SK-N-SH (cell line): ENCODE measurements at regions not wholly inside any gene's neighbourhood (a gene's known extent, or its start where the extent isn't known, plus 50 kb on each side); places are given as distances from the start of the nearest gene placed in this dataset.

ENCODE experiments used
- CTCF ChIA-PET: fragments of 300-600, 350-600 bp; formaldehyde crosslinking; extraction: SDS; loops from one replicate; lab custom pipeline; 2021; lab: Yijun Ruan, JAX
- POLR2A ChIA-PET: fragments of 350-600 bp; sonication (Branson Sonifier 250); formaldehyde crosslinking; extraction: SDS; loops from one replicate; lab custom pipeline; 2020; ENCODE audit warnings: antibody characterized with exemption, inconsistent platforms; lab: Yijun Ruan, JAX
- DNase-seq: peaks from one replicate; pipeline ENCODE4 v3.0.0; 2012
- H2AFZ ChIP-seq: fragments of 200-600 bp; sonication (generic); 2 replicates; pipeline ENCODE4 v1.8.1; 2016; ENCODE audit warnings: antibody characterized with exemption, mild to moderate bottlenecking, low read depth
- H3F3A ChIP-seq: fragments of 200-600 bp; sonication (generic); replicated peaks from 2 replicates; pipeline ENCODE3; 2016; ENCODE audit warnings: antibody characterized with exemption, mild to moderate bottlenecking; ENCODE audit not compliant: insufficient read depth
- H3K27ac ChIP-seq, 2 experiments: fragments of 200-500 bp in 1 of 2; fragments of 200-600 bp in 1 of 2; sonication (Bioruptor generic) in 1 of 2; sonication (generic), shearing (Covaris generic) in 1 of 2; 2 replicates each; pipeline versions ENCODE4 v1.5.1 to v1.6.1; 2014 to 2016; ENCODE audit warnings: low read depth in 2 of 2, inconsistent platforms in 1 of 2, low read length in 1 of 2, mild to moderate bottlenecking in 1 of 2, mixed read lengths in 1 of 2
- H3K27me3 ChIP-seq: fragments of 200-600 bp; sonication (generic), shearing (Covaris generic); 2 replicates; pipeline ENCODE4 v1.6.1; 2016; ENCODE audit warnings: mixed run types; ENCODE audit not compliant: insufficient read depth
- H3K36me3 ChIP-seq, 2 experiments: fragments of 200-500 bp in 1 of 2; fragments of 200-600 bp in 1 of 2; sonication (Bioruptor generic) in 1 of 2; sonication (generic) in 1 of 2; replicated peaks in 1 of 2; 2 replicates each; pipeline versions ENCODE3 to v1.5.1; 2014 to 2016; ENCODE audit warnings: low read length in 1 of 2, mild to moderate bottlenecking in 1 of 2; ENCODE audit not compliant: insufficient read depth in 2 of 2, control insufficient read depth in 1 of 2
- H3K4me1 ChIP-seq, 2 experiments: fragments of 200-500 bp in 1 of 2; fragments of 200-600 bp in 1 of 2; sonication (Bioruptor generic) in 1 of 2; sonication (generic), shearing (Covaris generic) in 1 of 2; 2 replicates each; pipeline versions ENCODE4 v1.5.1 to v1.6.1; 2014 to 2016; ENCODE audit warnings: low read depth in 1 of 2, low read length in 1 of 2, mixed run types in 1 of 2; ENCODE audit not compliant: insufficient read depth in 2 of 2, control insufficient read depth in 1 of 2
- H3K4me2 ChIP-seq: fragments of 200-600 bp; sonication (generic), shearing (Covaris generic); 2 replicates; pipeline ENCODE4 v1.6.1; 2017; ENCODE audit warnings: mixed run types
- H3K4me3 ChIP-seq, 2 experiments: fragments of 200-500 bp in 1 of 2; fragments of 200-600 bp in 1 of 2; sonication (Bioruptor generic) in 1 of 2; sonication (generic), shearing (Covaris generic) in 1 of 2; 2 replicates each; pipeline versions ENCODE4 v1.5.1 to v1.8.1; 2014 to 2016; ENCODE audit warnings: low read depth in 2 of 2, inconsistent platforms in 1 of 2, low read length in 1 of 2, mild to moderate bottlenecking in 1 of 2, mixed read lengths in 1 of 2, moderate library complexity in 1 of 2
- H3K79me2 ChIP-seq: fragments of 200-600 bp; sonication (generic); 2 replicates; pipeline ENCODE4 v1.8.1; 2017; ENCODE audit warnings: mild to moderate bottlenecking; ENCODE audit not compliant: insufficient read depth
- H3K9ac ChIP-seq: fragments of 200-600 bp; sonication (generic); 2 replicates; pipeline ENCODE4 v1.6.1; 2017; ENCODE audit warnings: mixed run types
- H3K9me2 ChIP-seq: fragments of 200-600 bp; sonication (generic); 2 replicates; pipeline ENCODE4 v1.6.1; 2017; ENCODE audit warnings: mixed run types
- H3K9me3 ChIP-seq: fragments of 200-600 bp; sonication (generic); 2 replicates; pipeline ENCODE4 v1.6.1; 2017; ENCODE audit warnings: mixed run types, mild to moderate bottlenecking, moderate library complexity
- H4K20me1 ChIP-seq: fragments of 200-600 bp; sonication (generic); 2 replicates; pipeline ENCODE4 v1.6.1; 2017; ENCODE audit warnings: mild to moderate bottlenecking, mixed run types; ENCODE audit not compliant: insufficient read depth
- CTCF ChIP-seq: fragments of 200-600 bp; sonication (generic); IDR thresholded peaks from 2 replicates; pipeline ENCODE4 v1.6.1; 2017; ENCODE audit warnings: antibody characterized with exemption, mild to moderate bottlenecking, moderate library complexity
- EP300 ChIP-seq, 2 experiments: IDR thresholded peaks; 2 replicates each; pipeline versions ENCODE4 v1.4.0 to v1.6.1; 2012; ENCODE audit warnings: borderline replicate concordance in 1 of 2, low read depth in 1 of 2, low read length in 1 of 2
- EZH2phosphoT487 ChIP-seq: fragments of 200-600 bp; sonication (generic); IDR thresholded peaks from 2 replicates; pipeline ENCODE4 v1.6.1; 2017; ENCODE audit warnings: low read depth, mixed run types, mild to moderate bottlenecking, antibody characterized with exemption, moderate library complexity, borderline replicate concordance
- FOXJ3 ChIP-seq: sonication (generic); formaldehyde crosslinking; IDR thresholded peaks from 2 replicates; pipeline ENCODE4 v1.5.1; 2020; ENCODE audit warnings: mild to moderate bottlenecking, missing genetic modification reagents
- GATA2 ChIP-seq: sonication (generic); formaldehyde crosslinking; IDR thresholded peaks from 2 replicates; pipeline ENCODE4 v1.5.0; 2020; ENCODE audit warnings: mild to moderate bottlenecking, missing genetic modification reagents
- IRF3 ChIP-seq: fragments of 150-350 bp; IDR thresholded peaks from 2 replicates; pipeline ENCODE4 v1.6.1; 2016; ENCODE audit warnings: mild to moderate bottlenecking, low read depth, low read length
- MEF2A ChIP-seq: IDR thresholded peaks from 2 replicates; pipeline ENCODE4 v1.4.0; 2012; ENCODE audit warnings: low read depth, borderline replicate concordance
- REST ChIP-seq: IDR thresholded peaks from 2 replicates; pipeline ENCODE4 v1.6.1; 2012; ENCODE audit warnings: mild to moderate bottlenecking, low read depth, low read length, moderate library complexity
- TAF1 ChIP-seq: IDR thresholded peaks from 2 replicates; pipeline ENCODE4 v1.6.1; 2012; ENCODE audit warnings: low read depth, mild to moderate bottlenecking, low read length, moderate library complexity, borderline replicate concordance
- TCF12 ChIP-seq: IDR thresholded peaks from 2 replicates; pipeline ENCODE4 v1.4.0; 2012
- TEAD4 ChIP-seq: IDR thresholded peaks from 2 replicates; pipeline ENCODE4 v1.4.0; 2012; ENCODE audit warnings: mild to moderate bottlenecking, borderline replicate concordance; ENCODE audit not compliant: insufficient read depth
- WGBS: methylation state at CpG from one replicate; pipeline ENCODE4 v1.1.6; 2017; ENCODE audit warnings: low lambda C conversion rate; 5-methylcytosine and 5-hydroxymethylcytosine counted together

GRCh38 chr2:21449881-21450280 is 326.1 kb downstream of the TDRD15 start:
- H2AFZ ChIP-seq: no peak overlapping the region
- H3K79me2 ChIP-seq: no peaks in the 10 kb centered on the region
- no peak for DNase-seq
- H3K9ac ChIP-seq: no peak overlapping the region
- no peak overlapping the region for H3K27ac ChIP-seq
- 34% methylated on average over 4 of the region's 4 CpGs for WGBS
- no peaks in the 10 kb centered on the region for H3K36me3 ChIP-seq
- TF ChIP-seq TCF12 (no peak), REST (no peak), TAF1 (no peak), IRF3 (no peak), CTCF (no peak), EZH2phosphoT487 (no peak), FOXJ3 (CRISPR knock-in tag) (no peak), MEF2A (no peak)
- no peaks in the 10 kb centered on the region for H3K9me2 ChIP-seq
- peaks cover 0 to 19% of the 10 kb centered on the region in 2 experiments; a peak in 2 of 4 replicates for H3K4me1 ChIP-seq
- H3K27me3 ChIP-seq: no peaks in the 10 kb centered on the region
- ChIA-PET CTCF (interaction anchor here (3.0 kb wide), 1 partner anchor 10 kb away, joined by 9 read pairs; no protein-coding TSS in a partner anchor), POLR2A (no interaction called here)
- no peak overlapping the region for H3K4me3 ChIP-seq
- no peaks in the 10 kb centered on the region for H4K20me1 ChIP-seq
- H3K9me3 ChIP-seq: no peaks in the 10 kb centered on the region
- H3K4me2 ChIP-seq: no peak overlapping the region
- H3F3A ChIP-seq: no peaks in the 10 kb centered on the region

- CTCF ChIA-PET: no interaction called here
These were observed 327.6 kb downstream of the TDRD15 start for GRCh38 chr2:21451403-21451802.

More at GRCh38 chr2:21451403-21451802, 327.6 kb downstream of the TDRD15 start:
- H3K4me2 ChIP-seq: no peak overlapping the region
- H3K27me3 ChIP-seq: no peaks in the 10 kb centered on the region
- no peak overlapping the region for H3K9ac ChIP-seq
- POLR2A ChIA-PET: interaction anchor here (1.1 kb wide), 1 partner anchor 170 kb away, joined by 3 read pairs; no protein-coding TSS in a partner anchor
- H3K79me2 ChIP-seq: no peaks in the 10 kb centered on the region
- TF ChIP-seq EP300 (IDR thresholded peaks at IDR 0.05; ENCODE audit: borderline replicate concordance in 1 of 2, low read depth in 1 of 2, low read length in 1 of 2) (no peak), TEAD4 (no peak), GATA2 (CRISPR knock-in tag) (0 out of 2 replicates have a peak, but pooled peaks have one; percentile 1)
- 26% methylated on average over 2 of the region's 2 CpGs for WGBS
- no peak overlapping the region for H3K4me3 ChIP-seq
- 0 out of 2 replicates have a peak, but pooled peaks cover 4% of the 10 kb centered on the region for H3K9me3 ChIP-seq
- no peak for DNase-seq
- no peaks in the 10 kb centered on the region for H3K9me2 ChIP-seq
- peaks cover 0 to 19% of the 10 kb centered on the region in 2 experiments; a peak in 2 of 4 replicates for H3K4me1 ChIP-seq
- H3F3A ChIP-seq: no peaks in the 10 kb centered on the region
- H2AFZ ChIP-seq: no peak overlapping the region
- H3K36me3 ChIP-seq: no peaks in the 10 kb centered on the region
- no peaks in the 10 kb centered on the region for H4K20me1 ChIP-seq
- H3K27ac ChIP-seq: no peak overlapping the region
